Fibroblast of skin of scalp (primary cell): ENCODE measurements at regions not wholly inside any gene's neighbourhood (a gene's known extent, or its start where the extent isn't known, plus 50 kb on each side); places are given as distances from the start of the nearest gene placed in this dataset.

Source experiments
- DNase-seq: peaks from one replicate; pipeline ENCODE4 v3.0.0-alpha.2; 2013

DNA sequence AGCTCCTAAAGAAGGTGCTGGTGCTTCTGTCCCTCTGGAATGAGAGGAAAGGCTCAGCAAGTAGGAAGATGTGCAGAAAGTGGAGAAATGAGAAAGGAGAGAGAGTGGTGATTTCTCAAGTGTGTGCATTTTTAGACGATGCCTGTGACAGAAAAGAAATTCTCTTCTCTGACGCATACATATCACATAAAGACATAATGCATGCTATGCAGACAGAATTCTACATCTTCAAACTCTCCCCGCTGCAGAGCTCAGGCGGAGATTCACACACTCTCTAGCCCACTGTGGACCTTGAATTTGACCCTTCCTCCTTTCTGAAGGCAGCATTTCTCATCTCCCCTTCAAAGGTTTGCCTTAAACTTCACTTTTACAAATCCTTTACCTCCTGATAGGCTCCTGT is 52.0 kb upstream of the CAMK1G start:
- no peak for DNase-seq
